GM12873 (cell line): ENCODE measurements at regions not wholly inside any gene's neighbourhood (a gene's known extent, or its start where the extent isn't known, plus 50 kb on each side); places are given as distances from the start of the nearest gene placed in this dataset.

Source experiments
- CTCF ChIP-seq: IDR thresholded peaks from 2 replicates; pipeline ENCODE4 v1.5.1; 2012; ENCODE audit warnings: low read depth, mild to moderate bottlenecking, moderate library complexity, low read length, control low read depth; ENCODE audit not compliant: insufficient read depth; ENCODE audit errors: missing control alignments

- TF ChIP-seq CTCF, result no peak
Observed at GRCh38 chr22:48223488-48224190, 1461.2 kb downstream of the TBC1D22A start.

- TF ChIP-seq CTCF, result no peak
Observed at GRCh38 chr22:48222742-48223487, 1460.5 kb downstream of the TBC1D22A start.

GRCh38 chr22:48218889-48219420, 1456.5 kb downstream of the TBC1D22A start:
- TF ChIP-seq CTCF, result no peak

DNA sequence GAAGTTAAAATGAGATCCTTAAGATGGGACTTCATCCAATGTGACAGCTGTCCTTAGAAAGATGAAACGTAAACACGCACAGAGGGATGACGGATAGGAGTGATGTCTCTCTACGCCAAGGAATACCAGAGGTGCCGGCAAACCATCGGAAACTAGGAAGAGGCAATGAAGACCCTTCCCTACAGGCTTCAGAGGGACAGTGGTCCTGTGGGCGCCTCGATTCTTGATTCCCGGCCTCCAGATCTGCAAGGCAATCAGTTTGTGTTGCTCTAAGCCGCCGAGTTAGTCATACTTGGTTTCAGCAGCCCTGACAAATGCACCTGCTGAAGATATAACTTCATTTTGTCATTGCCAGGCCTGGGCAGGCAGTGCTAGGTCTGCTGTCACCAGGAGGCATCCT, 1455.1 kb downstream of the TBC1D22A start:
- TF ChIP-seq CTCF, result no peak

GRCh38 chr22:48212727-48213126, 1450.3 kb downstream of the TBC1D22A start:
- no peak for TF ChIP-seq CTCF

DNA sequence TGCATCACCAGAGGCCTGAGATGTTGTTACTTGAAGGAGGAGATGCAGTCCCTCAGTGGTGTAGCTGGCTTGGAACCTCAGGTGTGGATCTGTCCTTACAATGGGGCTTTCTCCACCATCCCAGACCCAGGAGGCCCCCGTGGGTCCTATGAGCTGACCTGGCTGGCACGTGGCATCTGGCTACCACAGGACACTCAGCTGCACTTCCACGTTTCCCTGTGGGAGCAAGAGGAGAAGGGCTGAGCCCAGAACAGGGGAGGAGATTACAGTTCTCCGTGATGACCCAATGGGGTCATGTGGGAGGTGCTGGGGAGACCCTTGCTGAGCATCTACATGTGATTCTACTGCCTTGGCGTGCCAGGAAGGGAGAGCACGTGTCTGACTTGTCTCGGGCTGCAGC, 1448.4 kb downstream of the TBC1D22A start:
- no peak for TF ChIP-seq CTCF

- TF ChIP-seq CTCF, result no peak
Observed at GRCh38 chr22:48210198-48210580, 1447.7 kb downstream of the TBC1D22A start.
